Ovary (tissue), 3 donors: ENCODE measurements at regions not wholly inside any gene's neighbourhood (a gene's known extent, or its start where the extent isn't known, plus 50 kb on each side); places are given as distances from the start of the nearest gene placed in this dataset.

Source experiments
- EP300 ChIP-seq: sonication (generic); formaldehyde crosslinking; IDR thresholded peaks from one replicate; pipeline ENCODE4 v1.6.1; 2017; ENCODE audit warnings: antibody characterized with exemption
- TF ChIP-seq, protein P1 (sequence below), 3 donors: fragments of 450-650 bp in 2 of 3; fragments of 200-600 bp in 1 of 3; IDR thresholded peaks; one replicate each; pipeline versions ENCODE4 v1.5.1 to v1.8.0; 2016 to 2022; ENCODE audit warnings: antibody characterized with exemption in 3 of 3, mild to moderate bottlenecking in 1 of 3
- donor health status: DM: no; HTN: no; CAD: no.

DNA sequence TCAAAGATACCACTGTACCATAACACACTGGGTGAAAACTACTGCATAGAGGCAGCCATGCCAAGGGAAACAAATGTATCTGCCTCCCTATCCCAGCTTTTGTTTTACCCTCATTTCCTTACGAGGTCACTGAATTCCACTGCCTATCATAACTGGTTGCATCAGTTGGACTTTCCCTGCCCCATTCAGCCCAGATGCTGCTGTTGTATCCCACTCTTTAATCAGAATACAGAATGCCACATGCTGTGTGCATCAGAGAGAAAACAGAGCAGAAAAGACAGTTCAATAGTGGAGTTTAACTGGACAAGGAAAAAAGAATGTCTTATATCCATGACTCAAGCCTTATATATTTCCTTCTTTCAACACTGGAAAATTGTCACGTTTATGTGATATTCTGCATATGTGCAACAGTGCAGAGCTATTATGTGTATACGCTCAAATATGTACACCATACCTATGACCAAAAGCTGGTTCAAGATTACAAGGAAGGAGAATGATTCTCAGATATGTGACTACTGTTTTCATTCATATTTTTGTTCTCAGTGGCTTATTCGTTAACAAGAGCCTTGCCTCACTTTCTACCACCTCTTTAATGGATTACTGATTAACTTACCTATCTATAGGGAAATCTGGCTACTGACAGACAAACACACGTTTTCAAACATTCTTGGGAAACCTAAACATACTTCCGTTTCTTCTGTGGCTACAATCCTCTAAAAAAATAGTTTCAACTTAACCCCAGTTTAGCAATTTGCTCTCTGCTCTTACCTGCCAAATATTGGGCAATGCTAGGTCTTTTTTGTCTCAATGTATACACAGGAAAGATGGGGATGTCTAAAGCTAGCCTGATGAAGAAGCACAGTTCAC, 378.9 kb downstream of the SMARCA1 start:
- TF ChIP-seq, protein P1, sequence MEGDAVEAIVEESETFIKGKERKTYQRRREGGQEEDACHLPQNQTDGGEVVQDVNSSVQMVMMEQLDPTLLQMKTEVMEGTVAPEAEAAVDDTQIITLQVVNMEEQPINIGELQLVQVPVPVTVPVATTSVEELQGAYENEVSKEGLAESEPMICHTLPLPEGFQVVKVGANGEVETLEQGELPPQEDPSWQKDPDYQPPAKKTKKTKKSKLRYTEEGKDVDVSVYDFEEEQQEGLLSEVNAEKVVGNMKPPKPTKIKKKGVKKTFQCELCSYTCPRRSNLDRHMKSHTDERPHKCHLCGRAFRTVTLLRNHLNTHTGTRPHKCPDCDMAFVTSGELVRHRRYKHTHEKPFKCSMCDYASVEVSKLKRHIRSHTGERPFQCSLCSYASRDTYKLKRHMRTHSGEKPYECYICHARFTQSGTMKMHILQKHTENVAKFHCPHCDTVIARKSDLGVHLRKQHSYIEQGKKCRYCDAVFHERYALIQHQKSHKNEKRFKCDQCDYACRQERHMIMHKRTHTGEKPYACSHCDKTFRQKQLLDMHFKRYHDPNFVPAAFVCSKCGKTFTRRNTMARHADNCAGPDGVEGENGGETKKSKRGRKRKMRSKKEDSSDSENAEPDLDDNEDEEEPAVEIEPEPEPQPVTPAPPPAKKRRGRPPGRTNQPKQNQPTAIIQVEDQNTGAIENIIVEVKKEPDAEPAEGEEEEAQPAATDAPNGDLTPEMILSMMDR (IDR thresholded peaks at IDR 0.05) = no peak
- no peak for TF ChIP-seq EP300
